ENCODE measurements at regions not wholly inside any gene's neighbourhood (a gene's known extent, or its start where the extent isn't known, plus 50 kb on each side); places are given as distances from the start of the nearest gene placed in this dataset.

GRCh38 chr1:201589186-201589585, 50.3 kb downstream of the NAV1 start:
- no peak for DNase-seq (ENCODE audit: low spot score)

- peak; percentile 45 for DNase-seq (ENCODE audit: low spot score)
These were observed 51.5 kb downstream of the NAV1 start for GRCh38 chr1:201590474-201590873.

- peak; percentile 77 for DNase-seq (ENCODE audit: low spot score)
These were observed 52.4 kb downstream of the NAV1 start for GRCh38 chr1:201591348-201591747.

- no peak for DNase-seq (ENCODE audit: low spot score)
These were observed 53.1 kb downstream of the NAV1 start for GRCh38 chr1:201591981-201592380.

- DNase-seq (ENCODE audit: low spot score): no peak
These were observed 54.4 kb downstream of the NAV1 start for GRCh38 chr1:201593200-201593921.

- DNase-seq (ENCODE audit: low spot score): no peak
These were observed 55.8 kb downstream of the NAV1 start for GRCh38 chr1:201594575-201595245.

GRCh38 chr1:201595381-201595780, 56.5 kb downstream of the NAV1 start:
- no peak for DNase-seq (ENCODE audit: low spot score)

GRCh38 chr1:201596101-201596868, 57.4 kb downstream of the NAV1 start:
- DNase-seq (ENCODE audit: low spot score): no peak

GRCh38 chr1:201597551-201598230, 58.8 kb downstream of the NAV1 start:
- no peak for DNase-seq (ENCODE audit: low spot score)

GRCh38 chr1:201598396-201598795, 59.5 kb downstream of the NAV1 start:
- DNase-seq (ENCODE audit: low spot score): no peak

GRCh38 chr1:201598973-201599372, 60.0 kb downstream of the NAV1 start:
- DNase-seq (ENCODE audit: low spot score): no peak

- DNase-seq (ENCODE audit: low spot score): peak; percentile 37
These were observed 60.6 kb downstream of the NAV1 start for GRCh38 chr1:201599548-201599947.

GRCh38 chr1:201602413-201603265, 63.7 kb downstream of the NAV1 start:
- DNase-seq (ENCODE audit: low spot score): no peak

GRCh38 chr1:201603613-201604232, 64.8 kb downstream of the NAV1 start:
- DNase-seq (ENCODE audit: low spot score): no peak

- DNase-seq (ENCODE audit: low spot score): no peak
These were observed 66.6 kb downstream of the NAV1 start for GRCh38 chr1:201605385-201606010.

- DNase-seq (ENCODE audit: low spot score): no peak
These were observed 67.2 kb downstream of the NAV1 start for GRCh38 chr1:201606096-201606495.

- no peak for DNase-seq (ENCODE audit: low spot score)
These were observed 67.7 kb downstream of the NAV1 start for GRCh38 chr1:201606623-201607022.

- DNase-seq (ENCODE audit: low spot score): no peak
These were observed 69.9 kb downstream of the NAV1 start for GRCh38 chr1:201608635-201609395.
